HG03280 (cell line): ENCODE measurements at regions not wholly inside any gene's neighbourhood (a gene's known extent, or its start where the extent isn't known, plus 50 kb on each side); places are given as distances from the start of the nearest gene placed in this dataset.
"Not testable (repeated sequence)": the region's sequence is repeated elsewhere in the genome, so short reads cannot be mapped to it uniquely, and the experiment has no call there.

ENCODE experiments used
- ATAC-seq: cut with Tn5 transposase; IDR thresholded peaks from one replicate; pipeline ENCODE4 v1.9.1; 2021; ENCODE audit warnings: mild to moderate bottlenecking, moderate library complexity; ENCODE audit not compliant: unreplicated experiment

DNA sequence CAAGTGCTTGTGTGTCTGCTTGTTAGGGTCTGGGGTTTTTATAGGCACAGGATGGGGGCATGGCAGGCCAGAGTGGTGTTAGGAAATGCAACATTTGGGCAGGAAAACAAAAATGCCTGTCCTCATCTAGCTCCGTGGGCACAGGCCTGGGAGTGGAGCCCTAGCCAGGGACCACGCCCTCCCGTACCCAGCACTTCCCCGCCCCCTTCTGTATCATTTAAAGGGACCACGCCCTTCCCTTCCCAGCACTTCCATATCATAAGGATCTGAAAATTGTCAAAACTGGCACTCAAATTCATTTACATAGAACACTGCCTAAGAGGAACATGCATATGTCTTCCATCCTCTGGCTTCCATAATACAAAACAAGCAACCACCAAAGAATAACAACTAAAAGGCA is 185.8 kb downstream of the B3GLCT start:
- no peak for ATAC-seq

- ATAC-seq: no peak
Observed at GRCh38 chr13:31394506-31394905, 194.7 kb downstream of the B3GLCT start.

DNA sequence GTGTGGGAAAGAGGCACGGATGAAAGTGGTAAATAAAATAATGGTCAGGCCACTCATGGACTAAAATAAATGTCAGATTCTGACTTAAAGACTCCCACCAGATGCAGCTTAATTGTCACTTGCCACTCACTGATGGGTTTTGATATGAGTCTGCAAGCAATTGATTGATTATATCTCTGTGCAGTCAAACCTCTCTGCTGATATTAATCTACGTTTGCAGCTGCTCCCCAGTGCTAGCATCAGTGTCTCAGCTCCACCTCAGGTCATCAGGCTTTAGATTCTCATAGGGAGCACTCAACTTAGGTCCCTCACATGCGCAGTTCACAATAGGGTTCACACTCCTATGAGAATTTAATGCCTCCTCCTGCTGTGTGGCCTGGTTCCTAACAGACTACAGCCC is 195.3 kb downstream of the B3GLCT start:
- ATAC-seq: no peak

- no peak for ATAC-seq
Observed at GRCh38 chr13:31399690-31400089, 199.9 kb downstream of the B3GLCT start.

DNA sequence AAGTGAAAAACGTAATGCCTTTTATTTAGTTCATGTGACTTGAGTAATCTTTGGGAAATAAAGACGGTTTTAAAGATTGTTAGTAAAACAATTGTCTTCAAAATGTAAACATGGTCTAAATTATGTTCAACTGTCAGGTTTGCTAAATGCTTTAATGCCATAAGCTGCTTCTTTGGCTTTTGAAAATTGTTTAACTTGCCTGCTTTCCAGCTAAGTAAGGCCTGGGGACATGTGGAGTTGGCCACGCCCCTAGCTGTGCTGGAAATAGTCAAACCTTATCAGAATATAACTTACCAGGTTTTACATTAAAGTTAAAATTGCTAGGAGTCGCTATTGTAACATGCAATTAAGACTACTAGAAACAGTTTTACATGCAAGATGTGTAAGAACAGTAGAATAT is 203.9 kb downstream of the B3GLCT start:
- ATAC-seq: not testable (repeated sequence)

- no peak for ATAC-seq
Observed at GRCh38 chr13:31408927-31409326, 209.2 kb downstream of the B3GLCT start.

DNA sequence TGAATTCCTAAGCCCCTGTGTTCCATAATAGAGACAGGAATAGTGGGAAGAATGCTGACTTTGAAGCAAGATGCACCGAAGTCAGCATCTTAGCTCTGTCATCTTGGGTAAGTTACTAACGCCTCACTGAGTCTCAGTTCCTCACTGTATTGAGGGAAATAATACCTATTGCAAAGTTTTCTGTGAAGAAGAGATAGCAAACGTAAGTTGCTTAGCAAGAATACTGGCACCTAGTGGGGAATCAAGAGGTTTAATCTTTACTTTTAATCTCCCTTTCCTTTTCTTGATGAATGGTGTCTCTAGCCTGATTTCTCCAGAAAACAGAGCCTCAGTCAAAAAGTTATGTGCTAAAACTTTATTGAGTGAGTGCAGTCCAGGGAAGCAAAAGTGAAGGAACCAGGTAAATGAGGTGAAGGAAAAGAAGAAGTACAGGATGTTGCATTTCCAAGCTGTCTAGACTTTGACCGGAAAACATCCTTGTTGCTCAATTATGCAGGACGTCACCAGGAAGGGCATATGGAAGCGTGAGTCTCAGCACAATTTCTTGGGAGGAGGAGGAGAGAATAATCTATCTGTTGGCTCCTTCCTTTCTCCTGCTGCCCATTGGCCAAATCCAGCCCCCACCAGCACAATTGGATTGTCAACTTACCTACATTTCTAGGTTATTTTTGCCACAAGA is 210.0 kb downstream of the B3GLCT start:
- ATAC-seq: no peak

DNA sequence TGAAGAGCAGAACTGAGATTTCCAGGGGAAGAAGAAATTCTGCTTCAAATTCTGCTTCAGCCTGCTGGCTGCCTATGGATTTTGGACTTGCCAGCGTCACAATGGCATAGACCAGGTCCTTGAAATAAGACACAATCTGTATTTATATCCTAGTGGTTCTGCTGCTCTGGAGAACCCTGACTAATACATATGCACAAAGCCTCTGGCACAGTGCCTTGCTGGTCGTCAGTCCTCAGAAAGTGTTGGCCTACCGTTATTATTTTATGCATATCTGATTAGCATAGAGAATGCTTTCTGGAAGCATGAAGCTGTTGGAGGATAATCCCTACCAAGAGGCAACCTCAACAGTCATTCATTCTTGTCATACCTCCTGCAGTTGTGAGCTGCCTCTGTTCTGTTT is 213.7 kb downstream of the B3GLCT start:
- no peak for ATAC-seq

- no peak for ATAC-seq
Observed at GRCh38 chr13:31416066-31416465, 216.3 kb downstream of the B3GLCT start.

DNA sequence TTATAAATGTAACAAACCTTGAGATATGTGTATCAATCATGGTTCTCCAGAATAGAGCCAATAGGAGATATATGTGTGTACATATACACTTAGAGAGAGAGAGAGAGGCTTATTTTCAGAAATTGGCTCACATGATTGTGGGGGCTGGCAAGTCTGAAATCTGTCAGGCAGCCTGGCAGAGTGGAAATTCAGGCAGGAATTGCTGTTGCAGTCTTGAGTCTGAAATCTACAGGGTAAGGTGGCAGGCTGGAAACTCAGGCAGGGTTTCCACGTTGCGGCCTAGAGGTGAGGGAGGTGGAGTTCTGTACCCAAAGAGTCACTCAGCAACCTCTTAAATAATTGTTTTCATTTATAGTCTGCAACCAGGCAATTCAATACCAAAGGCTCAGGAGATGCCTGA is 218.4 kb downstream of the B3GLCT start:
- ATAC-seq: no peak

GRCh38 chr13:31421756-31422155 is 222.0 kb downstream of the B3GLCT start:
- ATAC-seq: no peak

GRCh38 chr13:31424130-31424729 is 224.5 kb downstream of the B3GLCT start:
- peak; percentile 94 for ATAC-seq

- ATAC-seq: no peak
Observed at GRCh38 chr13:31426395-31426794, 226.6 kb downstream of the B3GLCT start.

DNA sequence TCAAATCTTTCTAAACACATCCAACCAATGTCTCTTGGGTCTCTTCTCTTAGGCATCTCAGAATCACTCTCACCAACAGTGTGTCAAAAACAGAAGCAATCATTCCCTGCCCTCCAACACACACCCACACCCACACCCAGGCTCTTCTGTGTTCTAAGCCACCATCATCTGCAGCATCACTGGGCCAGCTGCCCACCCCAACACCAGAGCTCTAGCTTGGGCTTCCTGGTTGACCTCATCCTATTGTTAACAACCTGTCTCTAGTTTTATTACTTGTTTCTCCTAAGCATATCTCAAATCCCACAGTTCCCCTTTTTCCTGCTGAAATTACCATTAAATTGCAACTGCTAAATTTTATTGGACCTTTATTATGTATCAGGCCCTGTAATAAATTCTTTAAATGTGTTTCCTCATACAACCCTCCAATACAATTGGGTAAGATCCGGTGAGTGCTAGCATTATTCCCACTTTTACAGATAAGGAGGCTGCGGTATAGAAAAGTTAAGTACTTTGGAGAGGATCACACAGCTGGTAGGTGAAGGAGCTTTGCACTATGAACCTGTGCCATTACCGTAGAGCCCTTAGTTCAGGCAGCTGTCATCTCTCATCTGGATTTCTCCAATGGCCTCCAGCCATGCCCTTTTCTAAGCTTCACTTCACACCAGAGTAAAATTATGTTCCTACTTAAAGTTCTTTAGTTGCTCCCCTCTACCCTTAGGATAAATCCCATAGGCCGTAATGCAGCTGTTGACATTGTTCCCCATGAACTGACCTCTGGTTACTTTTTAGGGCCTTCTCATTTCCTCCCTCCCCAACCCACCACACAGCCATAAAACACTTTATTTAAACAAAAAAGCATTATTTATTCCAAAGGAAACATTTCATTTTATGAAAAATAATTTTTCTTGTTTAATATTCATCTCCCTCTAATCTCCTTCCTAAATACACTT is 227.7 kb downstream of the B3GLCT start:
- ATAC-seq: no peak

- ATAC-seq: no peak
Observed at GRCh38 chr13:31431722-31432137, 232.0 kb downstream of the B3GLCT start.

GRCh38 chr13:31433207-31433606 is 233.4 kb downstream of the B3GLCT start:
- ATAC-seq: no peak

DNA sequence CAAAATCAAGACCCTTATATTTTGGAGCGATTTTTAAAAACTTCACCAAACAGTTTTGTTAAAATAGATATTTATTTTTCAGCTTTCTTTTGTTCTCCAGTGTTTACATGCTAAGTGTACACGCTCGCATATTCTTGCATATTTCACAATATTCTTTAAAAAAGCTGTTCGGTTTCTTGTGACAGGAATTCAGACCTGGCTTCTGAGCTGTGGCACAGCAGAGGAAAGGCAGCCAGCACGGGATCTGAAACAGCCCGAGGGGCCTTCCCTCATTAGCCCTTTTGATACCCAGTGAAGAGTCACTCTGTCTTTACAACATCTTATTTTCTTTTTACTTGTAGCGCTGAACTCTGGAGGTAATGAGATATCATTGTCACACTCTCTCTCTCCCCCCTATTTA is 234.0 kb downstream of the B3GLCT start:
- ATAC-seq: no peak

- no peak for ATAC-seq
Observed at GRCh38 chr13:31434613-31435012, 234.8 kb downstream of the B3GLCT start.

GRCh38 chr13:31435536-31435935 is 235.8 kb downstream of the B3GLCT start:
- no peak for ATAC-seq

GRCh38 chr13:31436478-31436877 is 236.7 kb downstream of the B3GLCT start:
- ATAC-seq: no peak

DNA sequence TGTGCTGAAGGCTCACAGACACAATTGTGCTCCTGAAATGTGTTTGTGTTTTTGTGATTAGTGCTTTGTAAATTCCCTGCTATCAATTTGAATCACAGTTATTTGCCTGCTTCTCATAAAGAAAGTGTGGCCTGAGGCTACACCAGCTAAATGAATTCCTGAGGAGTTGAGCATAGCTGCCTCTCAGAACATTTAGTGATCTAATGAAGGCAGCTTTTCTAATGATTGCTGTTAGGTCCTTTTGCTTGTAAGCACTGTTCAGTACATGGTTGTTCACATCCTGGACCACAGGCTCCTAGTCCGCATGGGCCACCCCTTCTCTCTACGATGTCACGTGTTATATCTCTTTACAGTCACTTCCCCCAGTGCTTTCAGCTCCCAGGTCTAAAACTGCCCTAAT is 238.2 kb downstream of the B3GLCT start:
- ATAC-seq: no peak

DNA sequence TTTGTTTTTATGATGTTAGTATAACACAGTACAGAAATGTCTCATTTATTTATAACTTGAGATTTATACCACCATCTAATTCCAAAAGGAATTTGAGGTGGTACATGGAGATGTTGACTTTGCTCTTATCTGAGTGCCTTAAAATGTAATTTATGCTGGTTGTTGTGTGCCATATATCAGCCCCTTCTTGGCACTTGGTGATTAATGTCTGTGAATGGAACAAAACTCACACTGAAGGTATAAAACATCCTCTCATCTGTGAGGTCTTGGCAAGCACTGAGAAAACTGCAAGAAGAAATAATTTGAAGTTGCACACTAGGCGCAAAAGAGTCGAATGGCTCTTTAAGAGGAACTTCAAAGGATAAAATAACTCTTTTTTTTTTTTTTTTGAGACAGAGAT is 240.4 kb downstream of the B3GLCT start:
- no peak for ATAC-seq
